DOHH2 (cell line): ENCODE measurements at regions not wholly inside any gene's neighbourhood (a gene's known extent, or its start where the extent isn't known, plus 50 kb on each side); places are given as distances from the start of the nearest gene placed in this dataset.

Experiments
- H3F3A ChIP-seq: fragments of 200-600 bp; sonication (generic), shearing (Covaris generic); 2 replicates; pipeline ENCODE4 v1.6.0; 2016; ENCODE audit warnings: antibody characterized with exemption, mild to moderate bottlenecking; ENCODE audit not compliant: control insufficient read depth, insufficient read depth
- H3K27ac ChIP-seq: fragments of 200-600 bp; sonication (generic); 2 replicates; pipeline ENCODE4 v1.5.1; 2014; ENCODE audit warnings: low read depth, mild to moderate bottlenecking, low read length, moderate library complexity
- H3K27me3 ChIP-seq: fragments of 200-600 bp; sonication (generic); 2 replicates; pipeline ENCODE4 v1.6.1; 2014; ENCODE audit warnings: mild to moderate bottlenecking, low read length, mixed read lengths; ENCODE audit not compliant: control insufficient read depth
- H3K36me3 ChIP-seq: fragments of 200-600 bp; sonication (generic); 2 replicates; pipeline ENCODE4 v1.6.1; 2014; ENCODE audit warnings: mild to moderate bottlenecking, low read length, moderate library complexity, mixed read lengths; ENCODE audit not compliant: control insufficient read depth
- H3K4me1 ChIP-seq: fragments of 200-600 bp; sonication (generic); 2 replicates; pipeline ENCODE4 v1.6.1; 2014; ENCODE audit warnings: mild to moderate bottlenecking, low read length, mixed read lengths; ENCODE audit not compliant: control insufficient read depth
- H3K4me2 ChIP-seq: fragments of 200-600 bp; sonication (generic); 2 replicates; pipeline ENCODE4 v1.6.0; 2014; ENCODE audit warnings: mild to moderate bottlenecking, low read length, moderate library complexity
- H3K4me3 ChIP-seq: fragments of 200-600 bp; sonication (generic); 2 replicates; pipeline ENCODE4 v1.5.1; 2014; ENCODE audit warnings: mild to moderate bottlenecking, low read length, mixed read lengths
- H3K79me2 ChIP-seq: fragments of 200-600 bp; sonication (generic); 2 replicates; pipeline ENCODE4 v1.6.1; 2014; ENCODE audit warnings: mild to moderate bottlenecking, low read length, mixed read lengths; ENCODE audit not compliant: control insufficient read depth
- H3K9me2 ChIP-seq: fragments of 200-600 bp; sonication (generic); replicated peaks from 2 replicates; pipeline ENCODE4 v1.6.1; 2014; ENCODE audit warnings: mild to moderate bottlenecking, low read length, mixed read lengths; ENCODE audit not compliant: control insufficient read depth
- H3K9me3 ChIP-seq: fragments of 200-600 bp; sonication (generic); 2 replicates; pipeline ENCODE4 v1.6.1; 2014; ENCODE audit warnings: antibody characterized with exemption, low read length, mixed read lengths; ENCODE audit not compliant: control insufficient read depth, insufficient read depth
- H4K20me1 ChIP-seq: fragments of 200-600 bp; sonication (generic); 2 replicates; pipeline ENCODE4 v1.6.0; 2014; ENCODE audit warnings: low read depth, mild to moderate bottlenecking, antibody characterized with exemption, low read length, moderate library complexity; ENCODE audit not compliant: control insufficient read depth, insufficient read depth
- CTCF ChIP-seq: fragments of 200-600 bp; sonication (generic); IDR thresholded peaks from one replicate; pipeline ENCODE4 v1.5.1; 2014; ENCODE audit warnings: antibody characterized with exemption, mild to moderate bottlenecking, low read depth, low read length; ENCODE audit not compliant: poor library complexity, severe bottlenecking
- EZH2phosphoT487 ChIP-seq: fragments of 200-600 bp; sonication (generic); IDR thresholded peaks from 2 replicates; pipeline ENCODE4 v1.6.1; 2017; ENCODE audit warnings: borderline replicate concordance, mild to moderate bottlenecking, antibody characterized with exemption, low read length, moderate library complexity, mixed read lengths

GRCh38 chr11:32029721-32030120, 61.2 kb upstream of the RCN1 start:
- no peaks in the 10 kb centered on the region for H3K4me1 ChIP-seq
- TF ChIP-seq EZH2phosphoT487, result no peak
- TF ChIP-seq CTCF, result no peak
- no peaks in the 10 kb centered on the region for H4K20me1 ChIP-seq
- no peaks in the 10 kb centered on the region for H3K27me3 ChIP-seq
- no peaks in the 10 kb centered on the region for H3K36me3 ChIP-seq
- H3K9me2 ChIP-seq, result no peaks in the 10 kb centered on the region
- no peak overlapping the region for H3K4me3 ChIP-seq
- no peaks in the 10 kb centered on the region for H3K79me2 ChIP-seq
- no peaks in the 10 kb centered on the region for H3K9me3 ChIP-seq
- H3F3A ChIP-seq, result no peaks in the 10 kb centered on the region
- H3K27ac ChIP-seq, result no peak overlapping the region
- no peak overlapping the region for H3K4me2 ChIP-seq

GRCh38 chr11:32028201-32028600, 62.7 kb upstream of the RCN1 start:
- Histone ChIP-seq H3K27ac (no peak overlapping the region), H3K36me3 (no peaks in the 10 kb centered on the region), H3K9me3 (no peaks in the 10 kb centered on the region), H3K79me2 (no peaks in the 10 kb centered on the region), H3K4me1 (no peaks in the 10 kb centered on the region), H3K27me3 (no peaks in the 10 kb centered on the region), H3K4me3 (no peak overlapping the region), H3K9me2 (no peaks in the 10 kb centered on the region), H3K4me2 (no peak overlapping the region), H3F3A (no peaks in the 10 kb centered on the region), H4K20me1 (no peaks in the 10 kb centered on the region)
- no peak for TF ChIP-seq CTCF
- TF ChIP-seq EZH2phosphoT487, result no peak

- H3K4me1 ChIP-seq, result no peaks in the 10 kb centered on the region
- H4K20me1 ChIP-seq, result no peaks in the 10 kb centered on the region
- H3F3A ChIP-seq, result no peaks in the 10 kb centered on the region
- no peaks in the 10 kb centered on the region for H3K79me2 ChIP-seq
- no peak overlapping the region for H3K27ac ChIP-seq
- no peaks in the 10 kb centered on the region for H3K27me3 ChIP-seq
- H3K4me2 ChIP-seq, result no peak overlapping the region
- no peaks in the 10 kb centered on the region for H3K9me2 ChIP-seq
- no peak overlapping the region for H3K4me3 ChIP-seq
- no peak for TF ChIP-seq EZH2phosphoT487
- no peaks in the 10 kb centered on the region for H3K9me3 ChIP-seq
- H3K36me3 ChIP-seq, result no peaks in the 10 kb centered on the region
Measured at GRCh38 chr11:32026766-32027165, 64.1 kb upstream of the RCN1 start.

- Histone ChIP-seq H3K9me3 (no peaks in the 10 kb centered on the region), H3K36me3 (no peaks in the 10 kb centered on the region), H3K4me1 (no peaks in the 10 kb centered on the region), H3K4me3 (no peak overlapping the region), H3F3A (no peaks in the 10 kb centered on the region), H3K79me2 (no peaks in the 10 kb centered on the region), H3K27me3 (no peaks in the 10 kb centered on the region), H3K4me2 (no peak overlapping the region), H3K27ac (no peak overlapping the region), H4K20me1 (no peaks in the 10 kb centered on the region), H3K9me2 (no peaks in the 10 kb centered on the region)
- TF ChIP-seq EZH2phosphoT487, result no peak
- no peak for TF ChIP-seq CTCF
Measured at GRCh38 chr11:32024948-32025347, 65.9 kb upstream of the RCN1 start.
